ENCODE measurements at regions not wholly inside any gene's neighbourhood (a gene's known extent, or its start where the extent isn't known, plus 50 kb on each side); places are given as distances from the start of the nearest gene placed in this dataset.

- TF ChIP-seq CTCF (IDR thresholded peaks at IDR 0.05) (no peak), EP300 (IDR thresholded peaks at IDR 0.05) (no peak)
Observed at GRCh38 chr13:82963226-82964099, 918.8 kb downstream of the SLITRK1 start.

Data from gastroesophageal sphincter (tissue), 3 donors.